ENCODE measurements at regions not wholly inside any gene's neighbourhood (a gene's known extent, or its start where the extent isn't known, plus 50 kb on each side); places are given as distances from the start of the nearest gene placed in this dataset.

DNA sequence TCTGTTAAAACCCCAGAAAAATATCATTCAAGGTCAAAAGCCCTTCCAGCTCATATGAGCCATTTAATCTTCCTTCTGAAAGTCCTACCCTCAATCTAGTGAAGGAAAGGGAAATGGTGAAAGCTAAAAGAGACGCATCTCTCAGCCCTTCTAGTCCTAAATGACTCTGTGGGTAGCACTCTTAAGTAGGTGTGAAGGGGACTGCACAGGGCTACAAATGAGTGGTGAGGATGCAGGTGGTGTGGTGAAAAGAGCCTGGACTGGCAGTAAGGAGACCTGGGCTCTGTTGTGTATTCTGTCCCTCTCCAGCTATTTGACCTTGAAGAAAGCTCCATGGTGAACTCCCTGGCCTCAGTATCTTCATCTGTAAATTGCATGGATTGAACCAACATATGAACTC, 671.8 kb upstream of the DIPK2B start:
- FAIRE-seq = no peak
- Histone ChIP-seq H3K4me1 (ENCODE audit: control insufficient read depth, extremely low read depth, insufficient read depth, low read length) (no peaks in the 10 kb centered on the region), H3K36me3 (ENCODE audit: control insufficient read depth in 2 of 2, extremely low read depth in 1 of 2, insufficient read depth in 2 of 2, low read length in 2 of 2) (no peaks in the 10 kb centered on the region), H3K27ac (ENCODE audit: control insufficient read depth, insufficient read depth, low read length) (no peak overlapping the region), H4K20me1 (ENCODE audit: control insufficient read depth, extremely low read depth, insufficient read depth, low read length) (no peaks in the 10 kb centered on the region), H3K9ac (ENCODE audit: control insufficient read depth, extremely low read depth, insufficient read depth, low read length) (no peak overlapping the region), H3K4me2 (ENCODE audit: control insufficient read depth, extremely low read depth, insufficient read depth, low read depth, low read length) (no peak overlapping the region), H3K9me3 (ENCODE audit: control insufficient read depth, low read depth, low read length) (no peaks in the 10 kb centered on the region), H3K4me3 (ENCODE audit: control insufficient read depth in 2 of 3, extremely low read depth in 1 of 3, insufficient read depth in 2 of 3, low read depth in 1 of 3, low read length in 3 of 3) (no peak overlapping the region), H3K9me1 (ENCODE audit: control insufficient read depth, extremely low read depth, insufficient read depth, low read length) (no peaks in the 10 kb centered on the region), H3K79me2 (ENCODE audit: control insufficient read depth, insufficient read depth, low read length) (no peaks in the 10 kb centered on the region), H2AFZ (ENCODE audit: control insufficient read depth, low read length) (no peak overlapping the region), H3K27me3 (ENCODE audit: control insufficient read depth, extremely low read depth, insufficient read depth, low read length) (no peaks in the 10 kb centered on the region)
- dilution Hi-C loops (cut with MboI; ENCODE audit: extremely low pct_ligation_motif_present, low sequenced_read_pairs) = no loop called here
- DNase-seq (ENCODE audit: low read depth, low spot score) = no peak
- TF ChIP-seq, protein P1, sequence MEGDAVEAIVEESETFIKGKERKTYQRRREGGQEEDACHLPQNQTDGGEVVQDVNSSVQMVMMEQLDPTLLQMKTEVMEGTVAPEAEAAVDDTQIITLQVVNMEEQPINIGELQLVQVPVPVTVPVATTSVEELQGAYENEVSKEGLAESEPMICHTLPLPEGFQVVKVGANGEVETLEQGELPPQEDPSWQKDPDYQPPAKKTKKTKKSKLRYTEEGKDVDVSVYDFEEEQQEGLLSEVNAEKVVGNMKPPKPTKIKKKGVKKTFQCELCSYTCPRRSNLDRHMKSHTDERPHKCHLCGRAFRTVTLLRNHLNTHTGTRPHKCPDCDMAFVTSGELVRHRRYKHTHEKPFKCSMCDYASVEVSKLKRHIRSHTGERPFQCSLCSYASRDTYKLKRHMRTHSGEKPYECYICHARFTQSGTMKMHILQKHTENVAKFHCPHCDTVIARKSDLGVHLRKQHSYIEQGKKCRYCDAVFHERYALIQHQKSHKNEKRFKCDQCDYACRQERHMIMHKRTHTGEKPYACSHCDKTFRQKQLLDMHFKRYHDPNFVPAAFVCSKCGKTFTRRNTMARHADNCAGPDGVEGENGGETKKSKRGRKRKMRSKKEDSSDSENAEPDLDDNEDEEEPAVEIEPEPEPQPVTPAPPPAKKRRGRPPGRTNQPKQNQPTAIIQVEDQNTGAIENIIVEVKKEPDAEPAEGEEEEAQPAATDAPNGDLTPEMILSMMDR (optimal IDR thresholded peaks at IDR 0.05 in 1 of 3, IDR thresholded peaks at IDR 0.05 in 1 of 3, conservative IDR thresholded peaks at IDR 0.05 in 1 of 3; ENCODE audit: extremely low read depth in 1 of 3, insufficient read depth in 2 of 3, low read length in 3 of 3) = no peak
- TF ChIP-seq EZH2 (IDR thresholded peaks at IDR 0.05; ENCODE audit: low read length) = no peak

DNA sequence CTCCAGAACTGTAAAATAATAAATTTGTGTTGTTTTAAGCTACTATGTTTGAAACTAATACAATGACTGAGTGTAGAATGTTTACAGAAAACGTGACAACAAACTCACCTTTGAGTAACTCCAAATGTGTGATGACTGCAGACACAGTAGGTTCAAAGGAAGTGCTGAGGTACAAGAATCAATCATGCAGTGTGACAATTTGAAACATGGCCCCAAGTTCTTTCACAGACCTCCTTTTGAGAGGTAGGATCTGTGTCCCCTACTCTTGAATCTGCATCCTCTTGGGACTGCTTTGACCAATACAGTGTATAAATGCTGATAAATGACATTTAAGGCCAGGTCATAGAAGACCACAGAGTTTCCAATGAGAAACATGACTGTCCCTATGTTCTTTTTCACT, 667.7 kb upstream of the DIPK2B start:
- Histone ChIP-seq H3K27me3 (ENCODE audit: control insufficient read depth, extremely low read depth, insufficient read depth, low read length) (peaks cover 5% of the 10 kb centered on the region), H3K79me2 (ENCODE audit: control insufficient read depth, insufficient read depth, low read length) (no peaks in the 10 kb centered on the region), H3K9me1 (ENCODE audit: control insufficient read depth, extremely low read depth, insufficient read depth, low read length) (no peaks in the 10 kb centered on the region), H2AFZ (ENCODE audit: control insufficient read depth, low read length) (no peak overlapping the region), H3K4me2 (ENCODE audit: control insufficient read depth, extremely low read depth, insufficient read depth, low read depth, low read length) (no peak overlapping the region), H3K36me3 (ENCODE audit: control insufficient read depth in 2 of 2, extremely low read depth in 1 of 2, insufficient read depth in 2 of 2, low read length in 2 of 2) (no peaks in the 10 kb centered on the region), H3K9ac (ENCODE audit: control insufficient read depth, extremely low read depth, insufficient read depth, low read length) (no peak overlapping the region), H3K9me3 (ENCODE audit: control insufficient read depth, low read depth, low read length) (no peaks in the 10 kb centered on the region), H3K4me1 (ENCODE audit: control insufficient read depth, extremely low read depth, insufficient read depth, low read length) (no peaks in the 10 kb centered on the region), H4K20me1 (ENCODE audit: control insufficient read depth, extremely low read depth, insufficient read depth, low read length) (no peaks in the 10 kb centered on the region), H3K27ac (ENCODE audit: control insufficient read depth, insufficient read depth, low read length) (no peak overlapping the region), H3K4me3 (ENCODE audit: control insufficient read depth in 2 of 3, extremely low read depth in 1 of 3, insufficient read depth in 2 of 3, low read depth in 1 of 3, low read length in 3 of 3) (no peak overlapping the region)
- dilution Hi-C loops (cut with MboI; ENCODE audit: extremely low pct_ligation_motif_present, low sequenced_read_pairs) = no loop called here
- FAIRE-seq (no peak), DNase-seq (ENCODE audit: low read depth, low spot score) (no peak)
- no peak for TF ChIP-seq EZH2 (IDR thresholded peaks at IDR 0.05; ENCODE audit: low read length)
- TF ChIP-seq, protein P1 (optimal IDR thresholded peaks at IDR 0.05 in 1 of 3, IDR thresholded peaks at IDR 0.05 in 1 of 3, conservative IDR thresholded peaks at IDR 0.05 in 1 of 3; ENCODE audit: extremely low read depth in 1 of 3, insufficient read depth in 2 of 3, low read length in 3 of 3) = no peak
